DMS79 treated with DMSO at 0.1 percent for 48 hours (cell line): ENCODE measurements at regions not wholly inside any gene's neighbourhood (a gene's known extent, or its start where the extent isn't known, plus 50 kb on each side); places are given as distances from the start of the nearest gene placed in this dataset.

Source experiments
- DNase-seq: peaks from one replicate; lab custom pipeline; 2025; lab: John Stamatoyannopoulos, UW

GRCh38 chr12:111222027-111222414 lies 146.9 kb downstream of the PHETA1 start:
- no peak for DNase-seq

GRCh38 chr12:111221062-111222026 lies 147.6 kb downstream of the PHETA1 start:
- no peak for DNase-seq

GRCh38 chr12:111220363-111220762 lies 148.5 kb downstream of the PHETA1 start:
- no peak for DNase-seq

GRCh38 chr12:111219440-111219839 lies 149.5 kb downstream of the PHETA1 start:
- no peak for DNase-seq

GRCh38 chr12:111218499-111218898 lies 150.4 kb downstream of the PHETA1 start:
- no peak for DNase-seq

- DNase-seq = no peak
Observed at GRCh38 chr12:111216387-111217159, 152.3 kb downstream of the PHETA1 start.

GRCh38 chr12:111215881-111216280 lies 153.0 kb downstream of the PHETA1 start:
- DNase-seq = no peak

- no peak for DNase-seq
Observed at GRCh38 chr12:111214401-111214800, 154.5 kb downstream of the PHETA1 start.

- DNase-seq = no peak
Observed at GRCh38 chr12:111213561-111213960, 155.3 kb downstream of the PHETA1 start.

- DNase-seq = no peak
Observed at GRCh38 chr12:111212814-111213456, 156.0 kb downstream of the PHETA1 start.

- no peak for DNase-seq
Observed at GRCh38 chr12:111211910-111212757, 156.8 kb downstream of the PHETA1 start.

GRCh38 chr12:111209811-111210210 lies 159.1 kb downstream of the PHETA1 start:
- DNase-seq = no peak

GRCh38 chr12:111207761-111208160 lies 161.1 kb downstream of the PHETA1 start:
- no peak for DNase-seq

GRCh38 chr12:111204788-111205241 lies 164.1 kb downstream of the PHETA1 start:
- no peak for DNase-seq

GRCh38 chr12:111203969-111204368 lies 164.9 kb downstream of the PHETA1 start:
- no peak for DNase-seq

GRCh38 chr12:111203446-111203845 lies 165.4 kb downstream of the PHETA1 start:
- no peak for DNase-seq

GRCh38 chr12:111202237-111202915 lies 166.5 kb downstream of the PHETA1 start:
- no peak for DNase-seq

- no peak for DNase-seq
Observed at GRCh38 chr12:111201495-111202236, 167.2 kb downstream of the PHETA1 start.

GRCh38 chr12:111201036-111201435 lies 167.9 kb downstream of the PHETA1 start:
- no peak for DNase-seq

- DNase-seq = no peak
Observed at GRCh38 chr12:111197376-111197944, 171.4 kb downstream of the PHETA1 start.
